Spinal cord (tissue), 9 donors: ENCODE measurements at regions not wholly inside any gene's neighbourhood (a gene's known extent, or its start where the extent isn't known, plus 50 kb on each side); places are given as distances from the start of the nearest gene placed in this dataset.
A peak's percentile ranks its signal among the peaks of the same experiment; 100 is the strongest.
"Not testable (repeated sequence)": the region's sequence is repeated elsewhere in the genome, so short reads cannot be mapped to it uniquely, and the experiment has no call there.

Source experiments
- DNase-seq, 6 donors: peaks; one replicate each; pipeline versions ENCODE4 v3.0.0 to v3.0.0-alpha.2; 2013 to 2015; ENCODE audit warnings: low spot score in 6 of 6, low read depth in 4 of 6
- H3K27ac ChIP-seq: one replicate; pipeline ENCODE4 v1.5.1; 2013; ENCODE audit warnings: low read depth, low read length, control low read depth
- H3K27me3 ChIP-seq: one replicate; pipeline ENCODE4 v1.6.1; 2013; ENCODE audit warnings: low read length; ENCODE audit not compliant: control insufficient read depth, insufficient read depth
- H3K36me3 ChIP-seq: one replicate; pipeline ENCODE4 v1.6.1; 2013; ENCODE audit warnings: low read length; ENCODE audit not compliant: control insufficient read depth, insufficient read depth
- H3K4me1 ChIP-seq: one replicate; pipeline ENCODE4 v1.6.1; 2013; ENCODE audit warnings: low read length; ENCODE audit not compliant: control insufficient read depth, insufficient read depth
- H3K4me3 ChIP-seq: one replicate; pipeline ENCODE4 v1.5.1; 2013; ENCODE audit warnings: low read depth, low read length, control low read depth
- H3K9me3 ChIP-seq: one replicate; pipeline ENCODE4 v1.6.1; 2013; ENCODE audit warnings: low read length; ENCODE audit not compliant: control insufficient read depth, insufficient read depth
- WGBS: methylation state at CpG from one replicate; pipeline ENCODE4 v1.1.5; 2013; ENCODE audit warnings: missing lambda C conversion rate; ENCODE audit not compliant: insufficient coverage; 5-methylcytosine and 5-hydroxymethylcytosine counted together
- donor health status: healthy.

DNA sequence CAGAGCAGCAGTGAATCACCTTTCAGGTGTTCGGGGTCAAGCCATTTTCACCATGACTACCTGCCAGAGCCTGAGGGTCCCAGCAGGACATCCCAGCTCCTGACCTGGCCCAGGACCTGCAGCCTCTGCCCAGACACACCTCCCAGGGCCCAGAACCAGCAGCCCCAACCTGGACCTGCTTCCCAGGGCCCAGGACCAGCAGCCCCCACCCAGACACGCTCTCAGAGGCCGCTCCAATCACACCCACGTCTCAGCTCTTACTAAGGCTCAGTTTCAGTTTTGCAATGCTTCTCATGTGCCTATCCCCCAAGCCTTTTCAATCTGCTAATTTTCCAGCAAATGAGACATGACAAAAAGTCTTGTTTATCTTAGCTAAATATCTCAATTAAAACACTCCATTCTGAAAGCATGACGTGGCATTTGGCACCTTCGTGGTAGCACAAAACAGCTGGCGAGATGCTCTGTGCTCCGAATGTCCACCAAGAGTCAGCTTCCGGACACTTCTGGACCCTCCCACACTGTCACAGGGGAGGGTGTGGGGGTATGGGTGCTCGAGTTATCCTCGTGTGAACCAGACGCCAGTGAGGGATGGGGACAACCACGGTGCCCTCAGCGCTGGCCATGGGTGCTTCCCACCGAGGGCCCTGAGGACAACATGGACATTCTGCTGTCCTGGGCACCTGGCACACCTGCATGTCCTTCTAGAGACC lies 253.2 kb downstream of the DLL1 start:
- no peak overlapping the region for H3K27ac ChIP-seq
- 84% methylated on average over 14 of the region's 15 CpGs for WGBS
- H3K4me3 ChIP-seq = no peak overlapping the region
- DNase-seq = no peak
- no peaks in the 10 kb centered on the region for H3K27me3 ChIP-seq
- H3K4me1 ChIP-seq = peaks cover 11% of the 10 kb centered on the region
- H3K9me3 ChIP-seq = no peaks in the 10 kb centered on the region
- no peaks in the 10 kb centered on the region for H3K36me3 ChIP-seq

DNA sequence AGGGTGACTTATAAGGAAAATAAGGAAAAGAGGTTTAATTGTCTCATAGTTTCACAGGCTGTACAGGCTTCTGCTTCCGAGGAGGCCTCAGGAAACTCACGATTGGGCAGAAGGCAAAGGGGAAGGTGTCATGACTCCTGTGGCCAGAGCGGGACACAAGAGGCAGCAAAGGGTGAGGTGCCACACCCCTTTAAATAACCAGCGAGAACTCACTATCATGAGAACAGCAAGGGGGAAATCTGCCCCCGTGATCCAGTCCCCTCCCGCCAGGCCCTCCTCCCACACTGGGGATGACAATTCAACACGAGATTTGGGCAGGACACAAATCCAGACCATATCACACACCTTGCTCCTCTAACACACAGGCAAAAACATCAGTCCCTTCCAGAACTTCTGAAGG lies 254.0 kb downstream of the DLL1 start:
- Histone ChIP-seq H3K9me3 (no peaks in the 10 kb centered on the region), H3K27me3 (no peaks in the 10 kb centered on the region), H3K4me3 (no peak overlapping the region), H3K4me1 (peaks cover 11% of the 10 kb centered on the region), H3K27ac (no peak overlapping the region), H3K36me3 (no peaks in the 10 kb centered on the region)
- no peak for DNase-seq
- 86% methylated on average over 6 of the region's 7 CpGs for WGBS

DNA sequence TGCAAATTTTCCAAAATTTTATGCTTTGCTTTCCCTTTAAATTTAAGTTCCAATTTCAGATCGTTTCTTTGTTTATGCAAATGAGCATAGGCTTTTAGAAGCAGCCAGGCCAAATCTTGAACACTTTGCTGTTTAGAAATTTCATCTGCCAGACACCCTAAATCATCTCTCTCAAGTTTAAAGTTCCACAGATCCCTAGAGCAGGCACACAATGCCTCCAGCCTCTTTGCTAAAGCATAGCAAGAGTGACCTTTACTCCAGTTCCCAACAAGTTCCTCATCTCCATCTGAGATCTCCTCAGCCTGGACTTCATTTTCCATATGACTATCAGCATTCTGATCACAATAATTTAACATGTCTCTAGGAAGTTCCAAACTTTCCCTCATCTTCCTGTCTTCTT lies 254.5 kb downstream of the DLL1 start:
- H3K27ac ChIP-seq, H3K27me3 ChIP-seq, H3K4me3 ChIP-seq, H3K9me3 ChIP-seq, DNase-seq, H3K36me3 ChIP-seq: not testable (repeated sequence)
- WGBS = 67% methylated on average over 1 of the region's 1 CpG
- peaks cover 12% of the 10 kb centered on the region for H3K4me1 ChIP-seq

DNA sequence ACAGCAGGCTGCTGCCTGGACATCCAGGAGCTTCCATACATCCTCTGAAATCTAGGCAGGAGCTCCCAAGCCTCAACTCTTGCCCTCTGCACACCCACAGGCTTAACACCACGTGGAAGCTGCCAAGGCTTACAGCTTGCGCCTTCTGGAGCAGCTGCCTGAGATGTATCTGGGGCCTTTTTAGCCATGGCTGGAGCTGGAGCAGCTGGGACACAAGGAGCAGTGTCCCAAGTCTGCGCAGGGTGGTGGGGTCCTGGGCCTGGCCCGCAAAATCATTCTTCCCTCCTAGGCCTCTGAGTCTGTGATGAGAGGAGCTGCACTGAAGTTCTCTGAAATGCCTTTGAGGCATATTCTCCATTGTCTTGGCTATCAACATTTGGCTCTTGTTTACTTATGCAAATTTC lies 255.0 kb downstream of the DLL1 start:
- H3K27me3 ChIP-seq = no peaks in the 10 kb centered on the region
- H3K4me3 ChIP-seq = no peak overlapping the region
- H3K9me3 ChIP-seq = no peaks in the 10 kb centered on the region
- H3K27ac ChIP-seq = no peak overlapping the region
- DNase-seq = no peak
- H3K4me1 ChIP-seq = peaks cover 17% of the 10 kb centered on the region
- no peaks in the 10 kb centered on the region for H3K36me3 ChIP-seq
- WGBS = 70% methylated on average over 4 of the region's 4 CpGs

DNA sequence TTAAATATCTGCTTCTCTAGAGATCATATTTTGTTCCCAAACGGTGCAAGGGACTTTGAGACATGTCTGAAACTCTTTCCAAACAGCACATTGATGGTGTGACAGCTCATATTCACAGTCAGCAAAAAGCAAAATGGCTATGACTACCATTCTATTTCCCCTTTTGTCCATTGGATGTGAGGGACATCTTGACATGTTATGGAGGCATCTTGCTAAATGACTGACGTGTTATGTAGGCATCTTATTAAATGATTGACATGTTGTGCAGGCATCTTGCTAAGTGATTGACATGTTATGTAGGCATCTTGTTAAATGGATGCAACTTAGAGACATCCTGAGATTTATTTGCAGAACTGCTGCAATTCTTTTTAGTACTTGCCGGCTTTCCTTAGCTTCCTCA lies 255.8 kb downstream of the DLL1 start:
- Histone ChIP-seq H3K9me3 (no peaks in the 10 kb centered on the region), H3K36me3 (no peaks in the 10 kb centered on the region), H3K27ac (no peak overlapping the region), H3K4me3 (no peak overlapping the region), H3K27me3 (no peaks in the 10 kb centered on the region), H3K4me1 (peaks cover 20% of the 10 kb centered on the region)
- peak in 1 of 6 donors; percentile 28 for DNase-seq
- 88% methylated on average over 1 of the region's 3 CpGs for WGBS

DNA sequence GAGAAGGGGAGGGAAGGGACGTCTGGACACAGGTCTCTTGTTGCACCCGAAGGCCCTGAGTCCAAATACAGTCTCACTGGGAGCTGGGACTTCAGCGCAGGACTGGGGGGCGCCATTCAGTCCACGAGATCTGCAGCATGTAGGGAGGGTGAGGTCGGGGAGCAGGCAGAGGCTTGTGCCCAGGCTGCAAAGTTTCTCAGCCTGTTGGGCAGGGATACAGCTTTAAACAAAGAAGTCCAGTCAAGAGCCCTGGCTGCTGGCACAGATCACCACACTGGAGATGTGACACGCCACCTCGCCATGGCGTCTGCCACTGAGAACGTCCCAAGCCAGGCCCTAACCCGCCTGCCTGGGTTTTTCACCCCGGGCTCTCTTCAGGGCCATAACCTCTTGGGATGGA lies 256.6 kb downstream of the DLL1 start:
- peaks cover 20% of the 10 kb centered on the region for H3K4me1 ChIP-seq
- no peak overlapping the region for H3K27ac ChIP-seq
- no peaks in the 10 kb centered on the region for H3K9me3 ChIP-seq
- H3K36me3 ChIP-seq = no peaks in the 10 kb centered on the region
- H3K4me3 ChIP-seq = no peak overlapping the region
- no peaks in the 10 kb centered on the region for H3K27me3 ChIP-seq
- DNase-seq = peak in 1 of 6 donors; percentile 34
- WGBS = 62% methylated on average over 8 of the region's 12 CpGs

DNA sequence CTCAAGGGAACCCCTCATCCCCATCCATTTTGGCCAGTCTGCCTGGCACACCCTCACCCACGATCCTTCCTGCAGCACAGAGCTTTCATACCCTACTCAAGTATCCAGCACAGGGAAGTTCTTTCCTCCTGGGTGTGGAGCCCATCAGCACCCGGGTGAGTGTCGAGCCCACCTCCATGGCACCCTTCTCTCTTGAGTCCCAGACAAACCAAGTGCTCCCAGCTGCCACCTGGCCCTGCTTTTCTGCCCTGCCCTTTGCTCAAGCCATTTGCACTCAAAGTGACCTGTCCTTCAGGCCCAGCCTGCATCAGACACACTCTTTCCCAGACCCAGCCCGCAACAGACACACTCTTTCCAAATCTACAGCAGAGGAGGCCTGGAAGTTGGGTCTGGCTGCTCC lies 257.2 kb downstream of the DLL1 start:
- no peak for DNase-seq
- H3K4me1 ChIP-seq = peaks cover 20% of the 10 kb centered on the region
- WGBS = 91% methylated on average over 4 of the region's 4 CpGs

DNA sequence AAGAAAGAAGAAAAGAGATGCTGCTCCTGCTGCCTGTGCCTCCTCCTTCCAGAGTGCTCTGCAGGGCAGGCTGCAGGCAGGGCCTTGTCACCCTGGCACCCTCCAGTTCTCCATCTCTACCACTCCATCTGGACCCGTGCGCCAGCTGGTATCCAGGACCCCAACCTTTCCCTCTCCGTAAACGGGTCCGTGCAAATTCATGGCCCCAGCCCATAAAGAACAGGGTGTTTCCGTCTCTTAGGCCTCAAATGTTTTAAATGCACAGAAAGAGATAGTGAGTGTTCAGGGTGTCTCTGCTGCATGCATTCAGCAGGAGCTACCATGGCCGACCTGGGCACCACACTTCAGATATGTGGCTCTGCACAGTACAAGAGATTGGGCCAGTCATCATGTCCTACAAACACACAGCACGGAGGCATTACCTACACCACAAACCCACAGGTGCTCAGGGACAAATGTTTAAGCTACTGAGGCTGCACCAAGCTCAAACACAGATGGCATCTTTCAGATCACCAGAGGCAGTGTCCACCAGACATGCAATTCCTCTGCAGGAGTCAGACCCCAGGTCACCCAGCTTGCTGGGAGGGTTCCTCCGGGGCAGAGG lies 258.1 kb downstream of the DLL1 start:
- peaks cover 20% of the 10 kb centered on the region for H3K4me1 ChIP-seq
- 96% methylated on average over 7 of the region's 9 CpGs for WGBS
- no peak overlapping the region for H3K4me3 ChIP-seq
- DNase-seq = no peak
- H3K9me3 ChIP-seq = no peaks in the 10 kb centered on the region
- no peak overlapping the region for H3K27ac ChIP-seq
- H3K27me3 ChIP-seq = no peaks in the 10 kb centered on the region
- H3K36me3 ChIP-seq = no peaks in the 10 kb centered on the region

More for the DNA sequence above, 257.2 kb downstream of the DLL1 start:
- Histone ChIP-seq H3K27ac (no peak overlapping the region), H3K4me3 (no peak overlapping the region), H3K36me3 (no peaks in the 10 kb centered on the region), H3K27me3 (no peaks in the 10 kb centered on the region), H3K9me3 (no peaks in the 10 kb centered on the region)

DNA sequence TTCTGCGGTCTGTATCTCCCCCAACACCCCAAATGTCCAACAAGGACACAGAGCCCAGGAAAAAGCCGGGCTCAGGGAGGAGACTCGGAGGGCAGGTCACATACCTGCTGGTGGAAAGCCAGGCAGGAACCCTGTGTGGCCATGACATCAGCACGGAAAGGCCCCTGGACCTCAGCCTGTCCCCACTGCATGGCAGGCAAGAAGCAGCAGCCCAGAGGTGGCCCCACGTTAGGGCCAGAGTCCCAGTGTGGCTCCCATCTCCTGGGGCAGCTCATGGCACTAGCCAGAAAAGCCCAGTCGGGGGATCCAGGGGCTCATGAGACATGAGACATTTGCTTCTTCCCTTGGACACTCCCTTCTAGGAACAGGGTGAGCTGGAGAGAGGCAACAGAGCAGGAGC lies 258.7 kb downstream of the DLL1 start:
- no peak overlapping the region for H3K4me3 ChIP-seq
- no peaks in the 10 kb centered on the region for H3K36me3 ChIP-seq
- WGBS = 85% methylated on average over 5 of the region's 6 CpGs
- no peaks in the 10 kb centered on the region for H3K27me3 ChIP-seq
- H3K9me3 ChIP-seq = no peaks in the 10 kb centered on the region
- H3K27ac ChIP-seq = no peak overlapping the region
- peaks cover 20% of the 10 kb centered on the region for H3K4me1 ChIP-seq
- no peak for DNase-seq

DNA sequence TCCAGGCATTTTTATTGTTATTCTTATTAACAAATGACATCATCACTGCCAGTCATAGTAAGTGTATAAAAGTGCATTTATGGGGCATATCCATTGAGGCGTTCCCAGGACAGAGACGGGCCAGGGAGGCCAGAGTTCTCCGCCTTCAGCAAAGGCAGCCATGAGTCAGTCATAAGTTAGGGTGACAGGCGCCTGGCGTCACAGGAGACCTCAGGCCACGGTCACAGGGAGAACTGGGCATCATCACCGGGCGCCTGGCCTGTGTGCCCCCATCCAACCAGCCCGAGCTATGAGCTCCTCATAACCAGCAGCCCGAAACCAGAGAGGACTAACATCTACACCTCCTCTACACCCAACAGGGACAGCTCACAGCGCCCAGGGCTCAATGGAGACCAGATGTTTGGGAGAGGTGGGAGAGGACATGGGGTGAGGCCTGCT lies 259.2 kb downstream of the DLL1 start:
- no peak overlapping the region for H3K27ac ChIP-seq
- no peak overlapping the region for H3K4me3 ChIP-seq
- no peaks in the 10 kb centered on the region for H3K36me3 ChIP-seq
- peaks cover 20% of the 10 kb centered on the region for H3K4me1 ChIP-seq
- no peaks in the 10 kb centered on the region for H3K27me3 ChIP-seq
- no peak for DNase-seq
- 93% methylated on average over 5 of the region's 11 CpGs for WGBS
- no peaks in the 10 kb centered on the region for H3K9me3 ChIP-seq
